ENCODE measurements at regions not wholly inside any gene's neighbourhood (a gene's known extent, or its start where the extent isn't known, plus 50 kb on each side); places are given as distances from the start of the nearest gene placed in this dataset.
"Not testable (repeated sequence)": the region's sequence is repeated elsewhere in the genome, so short reads cannot be mapped to it uniquely, and the experiment has no call there.

DNA sequence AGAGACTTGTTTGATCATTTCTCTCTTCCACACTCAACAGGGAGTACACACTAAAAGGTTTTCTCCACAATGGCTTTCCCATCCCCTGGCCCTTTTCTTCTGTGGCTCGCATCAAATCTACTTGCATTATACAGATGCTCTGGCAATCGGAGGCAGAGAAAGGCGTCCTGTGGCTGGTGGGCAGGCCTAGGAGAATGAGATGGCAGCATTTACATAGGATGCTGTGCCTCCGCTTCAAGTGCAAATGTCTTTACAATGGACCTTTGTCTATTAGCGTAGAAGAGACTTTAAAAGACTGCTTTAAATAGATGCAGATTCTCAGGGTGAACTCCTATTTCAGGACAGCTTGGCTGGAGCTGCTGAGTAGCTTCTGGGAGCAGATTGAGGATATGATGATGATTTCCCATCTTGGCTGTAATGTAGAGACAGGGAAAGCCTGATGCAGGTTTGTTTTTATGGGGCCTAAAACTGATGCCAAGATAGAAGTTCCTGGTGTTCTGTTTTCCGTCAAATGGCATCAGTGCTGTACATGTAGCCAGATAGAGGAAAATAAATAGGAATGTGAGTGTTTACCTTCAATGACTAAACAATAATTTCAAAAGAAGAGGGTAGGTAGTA lies 423.4 kb downstream of the RND3 start:
- H3K4me3 Mint-ChIP-seq: no peak overlapping the region
- DNase-seq: no peak
- no peaks in the 10 kb centered on the region for H3K27me3 Mint-ChIP-seq
- no peaks in the 10 kb centered on the region for H3K4me1 Mint-ChIP-seq
- H3K27ac Mint-ChIP-seq: no peak overlapping the region
- H3K36me3 Mint-ChIP-seq: no peaks in the 10 kb centered on the region
- H3K9me3 Mint-ChIP-seq: no peaks in the 10 kb centered on the region

DNA sequence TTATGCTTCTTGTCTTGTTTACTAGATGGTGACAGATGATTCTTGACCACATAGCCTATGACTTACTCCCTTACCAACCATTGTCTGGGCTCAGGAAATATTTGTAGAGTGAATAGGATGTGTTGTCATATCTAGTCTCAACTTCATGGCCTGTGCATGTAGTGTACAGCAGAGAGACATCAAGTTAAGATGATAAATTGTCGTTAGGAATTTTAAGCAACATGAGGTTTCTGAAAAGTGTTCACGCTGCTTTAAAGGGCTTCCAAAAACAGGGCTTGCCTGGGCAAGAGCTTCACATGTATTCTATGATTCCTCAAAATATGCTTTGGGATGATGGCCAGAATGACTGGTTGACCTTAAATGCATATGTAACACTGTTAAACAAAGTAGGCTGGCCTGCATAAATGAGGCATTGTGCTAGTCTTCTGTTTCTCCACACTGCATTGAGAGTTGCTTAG lies 424.0 kb downstream of the RND3 start:
- Mint-ChIP-seq H3K4me1 (no peaks in the 10 kb centered on the region), H3K27ac (no peak overlapping the region), H3K36me3 (no peaks in the 10 kb centered on the region), H3K9me3 (no peaks in the 10 kb centered on the region), H3K27me3 (no peaks in the 10 kb centered on the region), H3K4me3 (no peak overlapping the region)
- DNase-seq: no peak

DNA sequence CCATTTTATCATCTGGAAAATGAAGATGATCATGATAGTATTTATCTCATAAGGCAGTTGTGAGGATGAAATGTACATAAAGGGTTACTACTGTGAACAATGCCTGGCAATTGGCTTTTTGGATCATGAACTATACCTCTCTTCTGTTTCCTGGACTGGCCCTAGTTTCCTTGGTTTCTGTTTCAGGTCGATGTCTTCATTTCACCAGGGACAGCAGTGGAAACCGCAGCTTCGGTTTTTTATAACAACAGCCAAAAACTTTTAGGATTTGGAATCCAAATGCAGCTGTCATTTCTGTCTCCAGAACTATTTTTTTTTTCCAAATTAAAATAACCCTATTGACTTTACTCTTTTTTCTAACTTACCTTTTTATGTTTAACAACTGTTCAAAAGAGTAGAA lies 425.1 kb downstream of the RND3 start:
- H3K36me3 Mint-ChIP-seq: no peaks in the 10 kb centered on the region
- H3K27ac Mint-ChIP-seq: no peak overlapping the region
- H3K27me3 Mint-ChIP-seq: no peaks in the 10 kb centered on the region
- DNase-seq: no peak
- no peaks in the 10 kb centered on the region for H3K9me3 Mint-ChIP-seq
- H3K4me1 Mint-ChIP-seq: no peaks in the 10 kb centered on the region
- H3K4me3 Mint-ChIP-seq: no peak overlapping the region

DNA sequence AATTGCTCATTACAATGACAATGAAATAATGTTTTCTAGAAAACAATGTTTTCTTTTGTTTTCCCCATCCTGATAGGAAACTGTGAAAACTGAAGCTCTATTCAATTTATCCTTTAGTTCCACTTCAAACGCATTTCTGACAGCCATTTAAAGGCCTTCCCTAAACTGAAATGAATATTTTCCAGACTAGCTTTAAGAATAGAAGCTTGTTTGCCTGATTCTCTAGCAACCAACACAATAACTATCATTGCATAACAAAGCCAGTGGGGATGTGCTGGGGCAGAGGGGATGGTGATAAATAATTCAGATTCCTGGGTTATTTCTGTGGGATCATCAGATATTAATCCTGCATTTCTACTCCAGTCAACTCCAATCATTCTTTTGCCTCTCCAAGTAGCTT lies 427.1 kb downstream of the RND3 start:
- Mint-ChIP-seq H3K9me3 (peaks cover 2% of the 10 kb centered on the region), H3K4me1 (no peaks in the 10 kb centered on the region), H3K36me3 (no peaks in the 10 kb centered on the region), H3K4me3 (no peak overlapping the region), H3K27ac (no peak overlapping the region), H3K27me3 (no peaks in the 10 kb centered on the region)
- DNase-seq: no peak

DNA sequence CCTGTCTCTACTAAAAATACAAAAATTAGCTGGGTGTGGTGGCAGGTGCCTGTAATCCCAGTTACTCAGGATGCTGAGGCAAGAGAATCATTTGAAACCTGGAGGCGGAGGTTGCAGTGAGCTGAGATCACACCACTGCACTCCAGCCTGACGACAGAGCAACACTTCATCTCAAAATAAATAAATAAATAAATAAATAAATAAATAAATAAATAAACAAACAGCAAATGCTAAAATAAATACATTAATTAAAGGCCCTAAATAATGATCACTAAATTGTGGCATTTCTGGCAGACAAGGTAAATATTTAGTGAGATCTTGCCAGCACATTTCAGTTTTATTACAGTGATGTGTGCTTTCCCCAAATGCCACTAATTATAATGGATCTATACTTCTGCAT lies 427.8 kb downstream of the RND3 start:
- not testable (repeated sequence) for H3K4me1 Mint-ChIP-seq, H3K36me3 Mint-ChIP-seq, H3K9me3 Mint-ChIP-seq, H3K27ac Mint-ChIP-seq, H3K4me3 Mint-ChIP-seq, H3K27me3 Mint-ChIP-seq, DNase-seq

DNA sequence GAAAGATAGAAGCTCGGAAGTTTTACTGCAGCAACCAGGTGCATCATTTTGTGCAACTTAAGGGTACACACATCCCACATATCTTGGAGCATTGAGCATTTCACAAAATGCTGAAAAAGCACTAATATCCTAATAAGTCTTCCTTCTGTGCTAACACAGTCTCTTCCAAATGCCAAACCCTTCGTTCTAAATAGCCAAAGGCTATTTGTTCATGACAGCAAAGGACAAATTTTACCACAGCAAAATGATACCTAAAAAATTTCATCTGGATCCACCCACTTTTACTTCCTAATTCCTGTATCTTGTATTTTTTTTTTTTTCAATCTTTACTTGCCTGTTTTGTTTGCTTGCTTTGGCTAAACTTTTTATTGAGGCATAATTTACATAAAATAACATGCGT lies 435.0 kb downstream of the RND3 start:
- DNase-seq: no peak
- H3K9me3 Mint-ChIP-seq: peaks cover 3% of the 10 kb centered on the region
- no peaks in the 10 kb centered on the region for H3K4me1 Mint-ChIP-seq
- no peaks in the 10 kb centered on the region for H3K36me3 Mint-ChIP-seq
- no peak overlapping the region for H3K4me3 Mint-ChIP-seq
- H3K27ac Mint-ChIP-seq: no peak overlapping the region
- H3K27me3 Mint-ChIP-seq: no peaks in the 10 kb centered on the region

DNA sequence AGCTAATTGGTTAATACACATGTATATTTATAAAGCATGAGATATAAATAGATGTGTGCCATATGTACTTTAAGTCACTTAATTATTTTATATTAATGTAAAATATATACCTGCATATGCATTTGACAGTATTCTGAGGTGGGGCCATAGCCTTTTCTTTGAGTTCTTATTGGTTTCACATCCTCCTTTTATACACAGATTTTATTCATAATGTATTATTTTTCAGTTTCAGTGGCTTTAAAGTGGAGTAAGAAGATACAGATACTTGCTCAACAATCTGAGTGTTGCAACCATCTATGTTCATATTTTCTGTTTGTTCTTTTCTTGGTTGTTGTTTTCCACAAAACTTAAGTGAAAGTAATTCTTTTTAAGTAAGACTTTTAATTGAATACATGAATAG lies 436.5 kb downstream of the RND3 start:
- Mint-ChIP-seq H3K4me1 (no peaks in the 10 kb centered on the region), H3K36me3 (no peaks in the 10 kb centered on the region), H3K9me3 (peaks cover 3% of the 10 kb centered on the region), H3K27ac (no peak overlapping the region), H3K27me3 (no peaks in the 10 kb centered on the region), H3K4me3 (no peak overlapping the region)
- no peak for DNase-seq

DNA sequence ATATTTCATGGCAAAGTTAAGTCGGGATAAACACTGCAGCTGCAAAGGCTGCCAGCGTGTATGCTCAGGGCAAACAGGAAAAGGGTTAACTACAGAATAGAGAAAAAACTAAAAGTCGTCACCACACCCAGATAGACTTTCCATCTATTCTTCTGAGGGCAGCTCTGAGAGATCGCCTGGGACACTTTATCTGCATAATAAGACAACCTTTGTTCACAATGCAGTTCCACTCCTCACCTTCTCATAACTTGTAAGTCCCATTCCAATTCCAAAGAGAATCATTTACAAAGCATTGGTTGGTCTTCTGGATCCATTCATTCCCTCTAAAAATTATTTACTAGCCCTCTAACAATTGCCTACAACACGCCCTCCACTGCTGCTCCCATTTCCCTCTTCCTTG lies 437.4 kb downstream of the RND3 start:
- Mint-ChIP-seq H3K4me3 (no peak overlapping the region), H3K27ac (no peak overlapping the region), H3K9me3 (no peaks in the 10 kb centered on the region), H3K4me1 (no peaks in the 10 kb centered on the region), H3K27me3 (no peaks in the 10 kb centered on the region), H3K36me3 (no peaks in the 10 kb centered on the region)
- DNase-seq: no peak

DNA sequence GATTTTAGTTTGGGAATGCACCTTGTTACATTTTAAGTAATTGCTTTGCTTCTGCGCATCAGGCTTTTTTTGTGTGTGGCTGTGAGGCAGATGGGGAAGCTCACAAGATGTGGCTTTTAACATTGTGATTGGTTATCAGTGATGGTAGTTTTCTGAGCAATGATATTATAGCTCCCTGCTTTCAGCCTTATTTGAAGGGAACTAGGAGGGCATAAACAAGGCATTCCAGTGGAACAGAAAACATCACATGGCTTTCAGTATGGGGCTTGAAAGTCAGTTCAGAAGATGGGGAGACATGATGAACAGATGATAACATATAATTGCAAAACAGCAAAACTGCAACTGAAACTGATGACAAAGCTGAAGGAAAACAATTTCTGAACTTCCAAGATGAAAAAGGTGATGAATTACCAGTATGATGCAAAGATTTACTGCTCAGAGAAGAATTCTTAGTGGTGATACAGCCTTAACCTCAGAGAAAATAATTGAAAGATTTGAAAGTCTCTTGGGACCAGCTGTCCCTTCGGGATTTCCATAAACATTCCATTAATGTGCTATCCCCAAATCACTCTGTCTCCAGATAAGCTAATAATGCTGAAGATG lies 439.7 kb downstream of the RND3 start:
- DNase-seq: no peak
- Mint-ChIP-seq H3K27ac (no peak overlapping the region), H3K27me3 (no peaks in the 10 kb centered on the region), H3K9me3 (no peaks in the 10 kb centered on the region), H3K4me3 (no peak overlapping the region), H3K4me1 (no peaks in the 10 kb centered on the region), H3K36me3 (no peaks in the 10 kb centered on the region)

DNA sequence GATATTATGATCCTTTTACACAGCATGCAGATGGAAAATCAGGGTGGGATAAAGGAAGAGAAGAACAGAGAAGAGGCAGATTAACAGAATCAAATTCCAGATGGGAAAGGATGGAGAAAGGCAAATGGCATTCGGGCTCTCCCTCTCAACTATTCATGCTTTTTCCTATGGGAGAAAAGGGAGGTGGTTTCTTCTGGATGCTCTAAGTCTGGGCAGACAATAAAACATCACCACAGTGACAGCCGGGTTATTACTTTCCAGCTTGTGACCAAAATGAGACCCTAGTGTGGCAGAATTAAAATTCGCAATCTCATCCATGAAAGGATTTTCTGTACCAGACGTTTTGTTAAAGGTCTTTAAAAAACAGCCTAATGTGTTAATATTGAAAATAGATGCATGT lies 440.7 kb downstream of the RND3 start:
- Mint-ChIP-seq H3K4me3 (no peak overlapping the region), H3K27ac (no peak overlapping the region), H3K36me3 (no peaks in the 10 kb centered on the region), H3K27me3 (no peaks in the 10 kb centered on the region), H3K9me3 (no peaks in the 10 kb centered on the region), H3K4me1 (no peaks in the 10 kb centered on the region)
- no peak for DNase-seq

DNA sequence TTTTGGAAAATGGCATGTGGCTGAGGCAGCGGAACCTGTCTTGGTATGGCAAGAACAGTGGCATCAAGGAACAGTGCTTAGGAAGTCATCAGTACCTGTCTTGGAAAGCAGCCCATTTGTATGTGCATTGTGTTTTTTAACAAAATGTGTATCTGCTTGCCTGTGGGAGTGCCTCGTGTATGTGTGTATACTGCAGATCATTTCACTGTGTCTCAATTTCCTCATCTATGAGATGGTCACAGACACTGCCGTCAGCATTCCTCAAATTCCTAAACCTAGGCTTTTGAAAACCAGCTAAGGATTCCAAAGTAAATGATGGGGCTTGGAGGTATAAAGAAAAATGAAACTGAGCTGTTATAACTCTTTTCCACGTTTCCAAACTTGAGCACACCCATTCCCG lies 441.3 kb downstream of the RND3 start:
- no peak for DNase-seq
- H3K27me3 Mint-ChIP-seq: no peaks in the 10 kb centered on the region
- no peaks in the 10 kb centered on the region for H3K36me3 Mint-ChIP-seq
- no peak overlapping the region for H3K27ac Mint-ChIP-seq
- no peak overlapping the region for H3K4me3 Mint-ChIP-seq
- no peaks in the 10 kb centered on the region for H3K4me1 Mint-ChIP-seq
- no peaks in the 10 kb centered on the region for H3K9me3 Mint-ChIP-seq

DNA sequence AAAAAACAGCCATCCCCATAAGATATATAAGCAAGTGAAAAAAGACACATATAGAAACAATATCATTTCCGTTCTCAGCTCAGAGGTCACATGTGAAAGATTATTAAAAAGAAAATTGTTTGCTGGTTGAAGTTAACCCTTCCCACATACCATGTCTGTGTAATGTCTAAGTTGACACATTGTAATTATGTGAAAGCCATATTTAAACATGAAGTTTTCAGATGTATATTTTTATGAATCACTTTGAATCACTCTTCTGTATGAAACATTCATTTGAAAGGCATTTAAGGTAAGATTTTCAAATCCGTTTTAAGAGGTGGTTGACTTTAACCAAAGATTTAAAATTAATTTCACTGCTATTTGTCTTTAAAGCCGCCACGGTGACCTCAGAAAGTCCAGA lies 441.9 kb downstream of the RND3 start:
- H3K9me3 Mint-ChIP-seq: no peaks in the 10 kb centered on the region
- no peaks in the 10 kb centered on the region for H3K27me3 Mint-ChIP-seq
- DNase-seq: no peak
- no peaks in the 10 kb centered on the region for H3K36me3 Mint-ChIP-seq
- no peaks in the 10 kb centered on the region for H3K4me1 Mint-ChIP-seq
- no peak overlapping the region for H3K27ac Mint-ChIP-seq
- H3K4me3 Mint-ChIP-seq: no peak overlapping the region

DNA sequence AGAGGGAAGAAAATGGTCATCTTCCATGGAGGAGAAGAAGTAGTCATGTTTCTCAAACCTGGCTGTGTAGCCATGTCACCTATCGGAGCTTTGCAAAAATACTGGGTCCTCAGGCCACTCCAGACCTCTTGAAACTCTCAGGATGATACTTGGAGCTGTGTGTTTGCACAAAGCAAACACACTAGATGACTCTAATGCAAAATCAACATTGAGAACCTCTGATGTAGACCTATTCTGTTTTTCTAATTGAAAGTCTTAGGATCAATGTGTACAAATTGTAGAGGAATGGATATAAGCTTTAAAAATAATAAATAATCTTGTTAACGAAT lies 444.3 kb downstream of the RND3 start:
- Mint-ChIP-seq H3K9me3 (no peaks in the 10 kb centered on the region), H3K27ac (no peak overlapping the region), H3K4me1 (no peaks in the 10 kb centered on the region), H3K36me3 (no peaks in the 10 kb centered on the region), H3K4me3 (no peak overlapping the region), H3K27me3 (no peaks in the 10 kb centered on the region)
- no peak for DNase-seq

DNA sequence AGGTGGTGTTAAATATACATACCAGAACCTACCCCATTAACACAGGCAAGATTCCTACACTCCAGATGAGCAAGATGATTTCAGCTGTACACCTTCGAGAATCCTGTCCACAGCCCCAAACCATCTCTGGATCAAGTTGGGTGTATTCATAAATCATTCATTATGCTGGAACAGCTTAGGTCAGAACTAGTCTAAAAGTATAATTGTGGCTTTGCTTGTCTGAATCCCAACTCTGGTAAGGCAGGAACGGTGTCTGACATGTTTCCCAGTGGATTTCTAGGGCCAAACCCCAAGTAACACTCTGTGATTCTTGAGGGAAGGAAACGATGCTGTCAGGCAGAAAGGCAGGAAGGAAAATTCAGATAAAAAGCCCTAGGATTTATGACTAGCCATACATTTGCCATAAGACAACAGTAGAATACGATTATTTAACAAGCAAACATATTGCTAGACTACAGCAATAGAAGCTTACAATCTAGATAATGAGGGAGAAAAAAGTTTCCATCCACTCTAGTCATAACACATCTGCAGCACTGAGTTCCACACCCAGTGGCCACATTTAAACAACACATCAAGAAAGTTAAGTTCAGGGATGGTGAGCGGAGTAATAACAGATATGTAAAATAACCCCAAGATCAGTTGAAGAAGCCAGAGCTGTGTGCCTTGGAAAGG lies 444.8 kb downstream of the RND3 start:
- DNase-seq: no peak
- Mint-ChIP-seq H3K36me3 (no peaks in the 10 kb centered on the region), H3K9me3 (no peaks in the 10 kb centered on the region), H3K4me1 (no peaks in the 10 kb centered on the region), H3K27me3 (no peaks in the 10 kb centered on the region), H3K4me3 (no peak overlapping the region), H3K27ac (no peak overlapping the region)

DNA sequence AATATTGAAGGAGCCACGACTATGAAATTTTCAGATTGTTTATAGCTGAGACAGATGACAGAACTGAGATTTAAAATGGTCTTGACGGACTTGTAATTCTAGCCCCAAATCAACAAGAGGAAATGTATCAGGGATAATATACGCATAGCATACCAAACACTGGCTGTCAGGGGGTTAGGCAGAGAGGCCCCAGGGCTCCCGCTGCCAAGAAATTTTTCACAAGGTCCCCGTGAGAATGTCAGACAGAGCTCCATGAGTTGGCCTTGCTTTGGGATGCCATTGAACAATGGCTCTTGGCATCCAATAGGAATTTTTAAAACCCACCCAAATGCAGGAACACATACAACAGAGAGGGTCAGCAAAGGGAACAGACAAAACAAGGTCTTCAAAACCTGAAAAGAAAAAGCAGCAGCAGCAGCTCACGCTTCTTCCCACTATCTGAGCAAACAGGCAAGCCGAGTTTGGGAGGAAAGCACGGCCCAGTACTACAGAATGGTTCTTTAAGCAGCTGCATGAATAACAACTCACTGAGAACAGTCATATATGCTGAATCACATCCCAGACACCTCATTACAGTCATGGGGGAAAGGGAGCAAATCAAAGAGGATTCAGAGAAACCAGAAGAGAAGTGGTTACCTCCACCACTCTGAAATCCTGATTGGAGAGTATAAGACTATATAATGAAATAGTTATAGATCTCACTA lies 445.6 kb downstream of the RND3 start:
- no peaks in the 10 kb centered on the region for H3K9me3 Mint-ChIP-seq
- no peak overlapping the region for H3K27ac Mint-ChIP-seq
- no peaks in the 10 kb centered on the region for H3K27me3 Mint-ChIP-seq
- H3K36me3 Mint-ChIP-seq: no peaks in the 10 kb centered on the region
- DNase-seq: no peak
- H3K4me1 Mint-ChIP-seq: no peaks in the 10 kb centered on the region
- no peak overlapping the region for H3K4me3 Mint-ChIP-seq

DNA sequence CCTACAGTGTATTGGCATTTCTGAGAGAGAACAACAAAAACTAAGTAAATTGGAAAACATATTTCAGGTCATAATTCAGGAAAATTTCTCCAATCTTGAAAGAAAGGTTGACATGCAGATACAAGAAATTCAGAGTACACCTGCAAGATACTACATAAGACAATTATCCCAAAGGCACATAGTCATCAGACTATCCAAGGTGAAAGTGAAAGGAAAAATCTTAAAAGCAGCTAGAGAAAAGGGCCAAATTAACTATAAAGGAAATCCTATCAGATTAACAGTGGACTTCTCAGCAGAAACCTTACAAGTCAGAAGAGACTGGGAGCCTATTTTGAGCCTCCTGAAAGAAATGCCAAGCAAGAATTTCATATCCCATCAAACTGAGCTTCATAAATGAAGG lies 449.0 kb upstream of the MMADHC start:
- no peak for DNase-seq
- Mint-ChIP-seq H3K36me3 (no peaks in the 10 kb centered on the region), H3K4me1 (no peaks in the 10 kb centered on the region), H3K9me3 (no peaks in the 10 kb centered on the region), H3K4me3 (no peak overlapping the region), H3K27me3 (no peaks in the 10 kb centered on the region), H3K27ac (no peak overlapping the region)
